HUES48 (cell line): ENCODE measurements at regions not wholly inside any gene's neighbourhood (a gene's known extent, or its start where the extent isn't known, plus 50 kb on each side); places are given as distances from the start of the nearest gene placed in this dataset.

Source experiments
- H3K27ac ChIP-seq: one replicate; pipeline ENCODE4 v1.7.0; 2013; ENCODE audit warnings: low read depth, low read length, inconsistent platforms
- H3K27me3 ChIP-seq: 2 replicates; pipeline ENCODE4 v1.6.1; 2013; ENCODE audit warnings: mild to moderate bottlenecking, low read length; ENCODE audit not compliant: control insufficient read depth, insufficient read depth
- H3K36me3 ChIP-seq: 2 replicates; pipeline ENCODE4 v1.6.1; 2013; ENCODE audit warnings: low read length; ENCODE audit not compliant: control insufficient read depth, insufficient read depth
- H3K4me1 ChIP-seq: 2 replicates; pipeline ENCODE4 v1.6.1; 2013; ENCODE audit warnings: mild to moderate bottlenecking, low read length; ENCODE audit not compliant: control insufficient read depth, insufficient read depth
- H3K4me3 ChIP-seq: 2 replicates; pipeline ENCODE4 v1.5.1; 2013; ENCODE audit warnings: mild to moderate bottlenecking, low read depth, low read length
- H3K9ac ChIP-seq: 2 replicates; pipeline ENCODE4 v1.6.1; 2013; ENCODE audit warnings: mild to moderate bottlenecking, low read depth, low read length, moderate library complexity
- H3K9me3 ChIP-seq: 2 replicates; pipeline ENCODE4 v1.6.1; 2013; ENCODE audit warnings: low read length; ENCODE audit not compliant: control insufficient read depth, insufficient read depth

DNA sequence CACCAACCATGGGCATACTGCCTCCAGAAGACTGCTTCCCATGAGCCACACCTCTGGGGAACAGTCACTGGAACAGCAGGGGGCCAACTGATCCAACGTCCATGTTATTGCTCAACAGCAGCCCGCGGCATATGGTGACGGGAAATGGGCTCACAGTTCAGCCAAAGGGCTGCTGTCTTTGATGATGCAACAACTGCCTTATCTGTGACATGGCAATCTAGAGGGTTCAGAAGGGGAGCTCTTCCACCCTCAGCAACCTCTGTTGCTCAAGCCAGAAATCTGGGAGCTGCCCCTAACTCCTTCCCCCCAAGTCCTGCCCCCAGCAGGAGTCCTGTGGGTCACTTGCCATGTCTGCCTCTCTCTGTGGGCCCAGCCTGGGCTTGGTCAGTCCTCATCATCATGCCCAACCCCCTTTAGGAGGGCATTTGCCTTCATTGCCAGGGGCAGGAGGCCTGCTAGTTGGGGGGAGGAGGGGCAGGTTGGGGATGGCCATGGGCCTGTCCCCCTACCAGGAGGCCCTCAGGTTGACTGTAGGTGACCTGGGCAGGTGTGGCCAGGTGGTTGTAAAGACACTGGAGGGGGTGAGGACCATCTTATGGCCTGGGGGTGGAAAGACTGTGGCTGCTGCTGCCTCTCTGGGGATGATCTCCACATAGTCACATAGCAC lies 212.9 kb downstream of the CYP26B1 start:
- Histone ChIP-seq H3K9ac (no peak overlapping the region), H3K4me1 (no peaks in the 10 kb centered on the region), H3K4me3 (no peak overlapping the region), H3K9me3 (no peaks in the 10 kb centered on the region), H3K27me3 (no peaks in the 10 kb centered on the region), H3K27ac (no peak overlapping the region), H3K36me3 (no peaks in the 10 kb centered on the region)

GRCh38 chr2:71934320-71934593 lies 213.4 kb downstream of the CYP26B1 start:
- Histone ChIP-seq H3K27me3 (no peaks in the 10 kb centered on the region), H3K27ac (no peak overlapping the region), H3K4me1 (no peaks in the 10 kb centered on the region), H3K4me3 (no peak overlapping the region), H3K9me3 (no peaks in the 10 kb centered on the region), H3K36me3 (no peaks in the 10 kb centered on the region), H3K9ac (no peak overlapping the region)

- H3K4me1 ChIP-seq, result no peaks in the 10 kb centered on the region
- H3K9me3 ChIP-seq, result no peaks in the 10 kb centered on the region
- no peaks in the 10 kb centered on the region for H3K27me3 ChIP-seq
- no peak overlapping the region for H3K9ac ChIP-seq
- no peak overlapping the region for H3K27ac ChIP-seq
- H3K36me3 ChIP-seq, result no peaks in the 10 kb centered on the region
- H3K4me3 ChIP-seq, result no peak overlapping the region
Observed at GRCh38 chr2:71933467-71934319, 214.0 kb downstream of the CYP26B1 start.

DNA sequence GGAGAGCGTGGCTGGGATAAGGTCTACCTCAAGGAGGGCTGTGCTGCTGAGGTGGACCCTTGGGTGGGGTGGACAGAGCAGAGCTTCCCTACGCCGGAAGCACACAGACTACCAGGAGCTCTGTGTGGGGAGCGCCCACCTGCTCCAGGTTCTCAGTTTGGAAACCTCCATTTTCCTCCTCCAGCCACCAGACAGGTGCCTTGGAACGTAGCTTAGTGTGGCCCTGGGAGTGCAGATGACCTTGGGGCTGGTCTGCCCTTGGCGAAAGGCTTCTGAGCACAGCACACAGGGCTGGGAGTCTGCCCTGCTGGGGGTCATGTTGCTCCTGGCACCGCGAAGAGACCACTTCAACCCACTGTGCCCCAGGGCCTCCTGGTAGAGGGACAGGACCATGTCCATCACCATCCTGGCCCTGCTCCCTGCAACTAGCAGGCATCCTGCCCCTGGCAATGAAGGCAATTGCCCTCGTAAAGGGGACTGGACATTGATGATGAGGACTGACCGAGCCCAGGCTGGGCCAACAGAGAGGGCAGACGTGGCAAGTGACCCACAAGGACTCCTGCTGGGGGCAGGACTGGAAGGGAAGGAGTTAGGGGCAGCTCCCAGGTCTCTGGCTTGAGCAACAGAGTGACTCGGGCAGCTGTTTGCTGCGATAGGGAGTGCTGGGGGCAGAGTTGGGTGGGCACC lies 214.7 kb downstream of the CYP26B1 start:
- no peak overlapping the region for H3K9ac ChIP-seq
- H3K36me3 ChIP-seq, result no peaks in the 10 kb centered on the region
- no peaks in the 10 kb centered on the region for H3K27me3 ChIP-seq
- no peaks in the 10 kb centered on the region for H3K9me3 ChIP-seq
- no peak overlapping the region for H3K4me3 ChIP-seq
- H3K27ac ChIP-seq, result no peak overlapping the region
- H3K4me1 ChIP-seq, result no peaks in the 10 kb centered on the region

DNA sequence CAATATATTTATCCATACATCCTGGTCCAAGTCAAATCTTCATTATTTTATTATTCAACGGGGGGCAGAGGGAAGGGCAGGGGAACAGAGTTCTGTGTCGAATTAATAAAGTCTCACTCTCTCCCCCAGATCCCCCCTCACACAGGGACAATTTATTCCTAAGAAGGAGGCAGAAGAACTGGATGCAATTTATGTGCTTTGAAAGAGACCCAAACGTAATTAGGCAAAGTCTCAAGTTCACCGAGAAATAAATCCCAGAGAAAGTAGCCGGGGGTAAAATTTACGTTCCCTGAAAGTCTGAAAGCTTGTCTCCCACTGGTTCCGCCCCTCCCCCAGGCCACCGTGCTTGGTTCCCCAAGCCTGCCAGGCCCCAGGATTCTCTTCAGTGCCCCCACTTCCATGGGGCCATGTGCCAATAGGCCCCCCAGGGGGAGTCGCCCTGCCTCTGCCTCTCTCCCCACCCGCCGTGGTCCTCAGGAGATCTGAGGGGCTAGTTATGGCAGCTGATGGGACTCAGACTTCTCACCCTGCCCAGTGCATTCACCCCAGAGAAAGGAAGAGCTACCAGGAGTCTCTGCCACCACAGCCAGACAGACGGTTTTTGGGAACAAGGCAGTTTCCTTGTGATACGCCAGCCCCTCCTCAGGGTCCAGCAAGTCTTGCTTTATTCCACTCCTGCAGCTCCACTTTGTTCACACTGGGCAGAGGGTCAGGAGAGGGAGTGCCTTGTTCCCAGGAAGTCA lies 215.5 kb downstream of the CYP26B1 start:
- no peaks in the 10 kb centered on the region for H3K27me3 ChIP-seq

GRCh38 chr2:71930049-71930681 lies 217.5 kb downstream of the CYP26B1 start:
- no peaks in the 10 kb centered on the region for H3K36me3 ChIP-seq
- H3K9me3 ChIP-seq, result no peaks in the 10 kb centered on the region
- H3K4me3 ChIP-seq, result no peak overlapping the region
- H3K27me3 ChIP-seq, result no peaks in the 10 kb centered on the region
- H3K9ac ChIP-seq, result no peak overlapping the region
- no peak overlapping the region for H3K27ac ChIP-seq
- H3K4me1 ChIP-seq, result no peaks in the 10 kb centered on the region

More for the DNA sequence above, 215.5 kb downstream of the CYP26B1 start:
- no peaks in the 10 kb centered on the region for H3K9me3 ChIP-seq
- no peak overlapping the region for H3K27ac ChIP-seq
- no peak overlapping the region for H3K9ac ChIP-seq
- no peaks in the 10 kb centered on the region for H3K36me3 ChIP-seq
- H3K4me3 ChIP-seq, result no peak overlapping the region
- H3K4me1 ChIP-seq, result no peaks in the 10 kb centered on the region

GRCh38 chr2:71929482-71929772 lies 218.2 kb downstream of the CYP26B1 start:
- no peak overlapping the region for H3K4me3 ChIP-seq
- no peaks in the 10 kb centered on the region for H3K27me3 ChIP-seq
- H3K9ac ChIP-seq, result no peak overlapping the region
- H3K9me3 ChIP-seq, result no peaks in the 10 kb centered on the region
- no peaks in the 10 kb centered on the region for H3K4me1 ChIP-seq
- H3K36me3 ChIP-seq, result no peaks in the 10 kb centered on the region
- no peak overlapping the region for H3K27ac ChIP-seq

DNA sequence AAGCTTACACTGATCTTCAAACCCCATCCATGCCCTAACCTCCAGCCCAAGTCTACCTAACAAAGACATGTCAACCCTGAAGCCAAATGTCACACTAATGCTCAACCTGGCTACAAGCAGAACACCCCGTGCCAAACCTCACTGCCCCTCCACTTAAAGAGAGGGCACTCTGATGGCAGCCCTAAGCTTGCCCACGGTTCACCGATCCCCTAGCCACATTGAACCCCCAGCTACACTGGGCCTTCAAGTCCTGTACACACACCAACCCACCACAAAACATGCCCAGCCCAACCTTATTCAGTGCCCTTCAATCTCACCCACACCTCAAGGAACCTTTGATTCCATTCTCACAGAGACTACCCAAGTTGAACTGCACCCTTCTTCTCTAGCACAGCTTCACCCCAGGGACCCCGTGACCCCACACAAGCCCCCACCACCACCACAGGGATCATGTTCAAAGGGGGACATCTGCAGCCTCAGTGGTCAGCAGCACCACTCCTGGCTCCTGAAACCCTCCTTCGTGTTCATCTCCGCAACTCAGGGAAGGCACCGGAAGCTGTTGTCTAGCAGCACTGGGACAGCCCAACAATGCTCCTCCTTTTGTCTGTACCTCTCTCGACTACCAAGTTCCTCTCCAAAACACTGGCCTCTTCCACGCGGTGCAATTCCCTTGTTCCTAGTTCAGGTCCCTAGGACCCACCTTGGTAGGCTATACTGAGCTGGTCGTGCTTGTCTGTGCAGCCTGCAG lies 218.8 kb downstream of the CYP26B1 start:
- Histone ChIP-seq H3K9ac (no peak overlapping the region), H3K9me3 (no peaks in the 10 kb centered on the region)

GRCh38 chr2:71927757-71928715 lies 219.6 kb downstream of the CYP26B1 start:
- H3K27me3 ChIP-seq, result no peaks in the 10 kb centered on the region
- no peak overlapping the region for H3K27ac ChIP-seq
- no peak overlapping the region for H3K9ac ChIP-seq
- H3K4me3 ChIP-seq, result no peak overlapping the region
- no peaks in the 10 kb centered on the region for H3K9me3 ChIP-seq
- H3K4me1 ChIP-seq, result no peaks in the 10 kb centered on the region
- no peaks in the 10 kb centered on the region for H3K36me3 ChIP-seq

More for the DNA sequence above, 218.8 kb downstream of the CYP26B1 start:
- Histone ChIP-seq H3K27ac (no peak overlapping the region), H3K4me1 (no peaks in the 10 kb centered on the region), H3K27me3 (no peaks in the 10 kb centered on the region), H3K4me3 (no peak overlapping the region), H3K36me3 (no peaks in the 10 kb centered on the region)
